OCI-LY1 (cell line): ENCODE measurements at regions not wholly inside any gene's neighbourhood (a gene's known extent, or its start where the extent isn't known, plus 50 kb on each side); places are given as distances from the start of the nearest gene placed in this dataset.

ENCODE experiments used
- CTCF ChIP-seq: fragments of 200-600 bp; sonication (generic), shearing (Covaris generic); IDR thresholded peaks from 2 replicates; pipeline ENCODE4 v1.5.1; 2017; ENCODE audit warnings: mild to moderate bottlenecking, antibody characterized with exemption, low read length, moderate library complexity, mixed read lengths
- EZH2 ChIP-seq: fragments of 200-600 bp; sonication (generic), shearing (Covaris generic); IDR thresholded peaks from 2 replicates; pipeline ENCODE4 v1.8.0; 2017; ENCODE audit warnings: borderline replicate concordance, mixed run types, mild to moderate bottlenecking, antibody characterized with exemption, low read length, moderate library complexity, mixed read lengths

- TF ChIP-seq CTCF (no peak), EZH2 (no peak)
Measured at GRCh38 chr18:5759194-5759593, 136.1 kb downstream of the TMEM200C start.
